ENCODE measurements at regions not wholly inside any gene's neighbourhood (a gene's known extent, or its start where the extent isn't known, plus 50 kb on each side); places are given as distances from the start of the nearest gene placed in this dataset.

- H3K27me3 Mint-ChIP-seq (ENCODE audit: unreplicated experiment): no peaks in the 10 kb centered on the region
- H3K9me3 Mint-ChIP-seq (ENCODE audit: unreplicated experiment): peaks cover 2% of the 10 kb centered on the region
- no peaks in the 10 kb centered on the region for H3K4me1 Mint-ChIP-seq (ENCODE audit: low read depth, unreplicated experiment)
- H3K36me3 Mint-ChIP-seq (ENCODE audit: unreplicated experiment): peaks cover 7% of the 10 kb centered on the region
- no peak overlapping the region for H3K4me3 Mint-ChIP-seq (ENCODE audit: unreplicated experiment)
- no peak for TF ChIP-seq CTCF (IDR thresholded peaks at IDR 0.05; ENCODE audit: partially characterized antibody, unreplicated experiment)
- no peak for DNase-seq
- no peak overlapping the region for H3K27ac Mint-ChIP-seq (ENCODE audit: unreplicated experiment)
These were observed 75.0 kb upstream of the OR13F1 start for GRCh38 chr9:104429031-104429546.

- DNase-seq: no peak
- Mint-ChIP-seq H3K27ac (ENCODE audit: unreplicated experiment) (no peak overlapping the region), H3K4me1 (ENCODE audit: low read depth, unreplicated experiment) (no peaks in the 10 kb centered on the region), H3K4me3 (ENCODE audit: unreplicated experiment) (no peak overlapping the region), H3K36me3 (ENCODE audit: unreplicated experiment) (no peaks in the 10 kb centered on the region), H3K27me3 (ENCODE audit: unreplicated experiment) (no peaks in the 10 kb centered on the region), H3K9me3 (ENCODE audit: unreplicated experiment) (peaks cover under 1% of the 10 kb centered on the region)
- TF ChIP-seq CTCF (IDR thresholded peaks at IDR 0.05; ENCODE audit: partially characterized antibody, unreplicated experiment): no peak
These were observed 69.0 kb upstream of the OR13F1 start for GRCh38 chr9:104435059-104435458.

DNA sequence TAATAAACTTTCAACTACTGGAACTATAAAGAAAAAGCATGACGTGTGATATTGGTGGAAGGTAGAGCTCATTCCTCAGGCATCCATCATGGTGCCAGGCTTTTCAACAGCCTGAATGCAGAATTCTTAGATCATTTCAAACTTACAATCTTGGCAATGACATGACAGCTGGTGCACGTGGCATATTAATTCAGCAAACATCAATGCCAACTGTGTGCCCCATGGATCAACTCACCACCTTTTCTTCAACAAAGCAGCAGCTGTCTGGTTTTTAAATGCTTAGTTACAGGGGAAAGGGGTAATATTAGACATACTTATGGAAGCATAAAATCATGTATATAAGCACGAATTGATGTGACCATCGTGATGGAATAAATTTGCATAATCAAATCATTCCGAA, 56.0 kb upstream of the OR13F1 start:
- Mint-ChIP-seq H3K9me3 (ENCODE audit: unreplicated experiment) (no peaks in the 10 kb centered on the region), H3K27ac (ENCODE audit: unreplicated experiment) (no peak overlapping the region), H3K4me1 (ENCODE audit: low read depth, unreplicated experiment) (no peaks in the 10 kb centered on the region), H3K36me3 (ENCODE audit: unreplicated experiment) (no peaks in the 10 kb centered on the region), H3K27me3 (ENCODE audit: unreplicated experiment) (no peaks in the 10 kb centered on the region), H3K4me3 (ENCODE audit: unreplicated experiment) (no peak overlapping the region)
- DNase-seq: no peak
- TF ChIP-seq CTCF (IDR thresholded peaks at IDR 0.05; ENCODE audit: partially characterized antibody, unreplicated experiment): no peak
